HL-60 (cell line): ENCODE measurements at regions not wholly inside any gene's neighbourhood (a gene's known extent, or its start where the extent isn't known, plus 50 kb on each side); places are given as distances from the start of the nearest gene placed in this dataset.

Experiments
- CTCF ChIP-seq: IDR thresholded peaks from one replicate; pipeline ENCODE4 v1.5.1; 2011; ENCODE audit warnings: low read length, control low read depth, inconsistent platforms; ENCODE audit not compliant: insufficient read depth
- GABPA ChIP-seq: IDR thresholded peaks from 2 replicates; pipeline ENCODE4 v1.6.1; 2012; ENCODE audit warnings: low read depth
- POLR2AphosphoS5 ChIP-seq: IDR thresholded peaks from 2 replicates; pipeline ENCODE4 v1.6.1; 2012; ENCODE audit warnings: low read depth

- no peak for TF ChIP-seq CTCF
- TF ChIP-seq GABPA: no peak
- no peak for TF ChIP-seq POLR2AphosphoS5
Measured at GRCh38 chr2:21310493-21310892, 186.7 kb downstream of the TDRD15 start.
